T-cell (primary cell): ENCODE measurements at regions not wholly inside any gene's neighbourhood (a gene's known extent, or its start where the extent isn't known, plus 50 kb on each side); places are given as distances from the start of the nearest gene placed in this dataset.

Experiments used
- ATAC-seq, 4 experiments: fragments of 200-7000 bp in 3 of 4; fragments of 150-1000 bp in 1 of 4; cut with Tn5 transposase; replicated peaks in 1 of 4; 1 replicate in 3 of 4; 2 replicates in 1 of 4; pipeline ENCODE4 v1.10.0; 2021; ENCODE audit warnings: moderate library complexity in 3 of 4, mild to moderate bottlenecking in 2 of 4, moderate number of reproducible peaks in 1 of 4
- CTCF ChIA-PET, 2 donors: fragments of 300-600 bp; sonication (Branson Sonifier 250); formaldehyde crosslinking; loops; one replicate each; lab custom pipeline; 2022; ENCODE audit warnings: antibody characterized with exemption in 2 of 2; lab: Charles Lee
- POLR2A ChIA-PET, 2 donors: fragments of 300-600 bp; sonication (Branson Sonifier 250); formaldehyde crosslinking; loops; one replicate each; lab custom pipeline; 2022; ENCODE audit warnings: antibody characterized with exemption in 2 of 2; lab: Charles Lee
- DNase-seq, 35 experiments: peaks; one replicate each; pipeline versions ENCODE4 v3.0.0 to v3.0.0-alpha.2; 2013 to 2023
- H3K27ac ChIP-seq: one replicate; pipeline ENCODE4 v1.5.1; 2013; ENCODE audit warnings: low read length
- H3K27me3 ChIP-seq, 2 experiments: replicated peaks in 1 of 2; 1 replicate in 1 of 2; 2 replicates in 1 of 2; pipeline versions ENCODE4 v1.6.1 to v1.7.0; 2013; ENCODE audit warnings: low read length in 1 of 2, mixed read lengths in 1 of 2; ENCODE audit not compliant: control insufficient read depth in 2 of 2, insufficient read depth in 2 of 2; ENCODE audit errors: extremely low read depth in 1 of 2
- H3K36me3 ChIP-seq, 2 donors: 1 replicate in 1 of 2; 2 replicates in 1 of 2; pipeline versions ENCODE4 v1.6.1 to v1.7.0; 2013; ENCODE audit warnings: low read length in 1 of 2; ENCODE audit not compliant: control insufficient read depth in 2 of 2, insufficient read depth in 1 of 2; ENCODE audit errors: extremely low read depth in 1 of 2
- H3K4me1 ChIP-seq, 2 experiments: 1 replicate in 1 of 2; 2 replicates in 1 of 2; pipeline versions ENCODE4 v1.6.1 to v1.7.0; 2013; ENCODE audit warnings: low read length in 2 of 2, mixed read lengths in 1 of 2; ENCODE audit not compliant: insufficient read depth in 2 of 2, control insufficient read depth in 1 of 2; ENCODE audit errors: extremely low read depth in 1 of 2
- H3K4me3 ChIP-seq, 2 donors: 1 replicate in 1 of 2; 2 replicates in 1 of 2; pipeline versions ENCODE4 v1.5.1 to v1.7.0; 2013; ENCODE audit warnings: mild to moderate bottlenecking in 2 of 2, low read length in 1 of 2, moderate library complexity in 1 of 2; ENCODE audit not compliant: control insufficient read depth in 1 of 2; ENCODE audit errors: extremely low read depth in 1 of 2
- H3K9me3 ChIP-seq: 2 replicates; pipeline ENCODE4 v1.7.0; 2013
- H3K27ac Mint-ChIP-seq, 2 donors: one replicate each; pipeline ENCODE4 v1.8.0; 2020 to 2021; ENCODE audit warnings: mild to moderate bottlenecking in 2 of 2, mixed read lengths in 2 of 2
- H3K27me3 Mint-ChIP-seq, 2 donors: one replicate each; pipeline ENCODE4 v1.8.0; 2021 to 2022; ENCODE audit warnings: mixed read lengths in 2 of 2
- H3K36me3 Mint-ChIP-seq: one replicate; pipeline ENCODE4 v1.8.0; 2021; ENCODE audit warnings: mixed read lengths
- H3K4me1 Mint-ChIP-seq, 3 donors: one replicate each; pipeline ENCODE4 v1.8.0; 2020 to 2022; ENCODE audit warnings: mixed read lengths in 3 of 3, mild to moderate bottlenecking in 1 of 3
- H3K4me3 Mint-ChIP-seq, 3 donors: one replicate each; pipeline ENCODE4 v1.8.0; 2020 to 2022; ENCODE audit warnings: mild to moderate bottlenecking in 3 of 3, mixed read lengths in 3 of 3, moderate library complexity in 3 of 3
- H3K9me3 Mint-ChIP-seq, 3 donors: one replicate each; pipeline ENCODE4 v1.8.0; 2020 to 2022; ENCODE audit warnings: mixed read lengths in 3 of 3
- WGBS: methylation state at CpG from one replicate; pipeline ENCODE4 v1.1.5; 2013; ENCODE audit warnings: missing lambda C conversion rate; ENCODE audit not compliant: insufficient coverage; 5-methylcytosine and 5-hydroxymethylcytosine counted together

DNA sequence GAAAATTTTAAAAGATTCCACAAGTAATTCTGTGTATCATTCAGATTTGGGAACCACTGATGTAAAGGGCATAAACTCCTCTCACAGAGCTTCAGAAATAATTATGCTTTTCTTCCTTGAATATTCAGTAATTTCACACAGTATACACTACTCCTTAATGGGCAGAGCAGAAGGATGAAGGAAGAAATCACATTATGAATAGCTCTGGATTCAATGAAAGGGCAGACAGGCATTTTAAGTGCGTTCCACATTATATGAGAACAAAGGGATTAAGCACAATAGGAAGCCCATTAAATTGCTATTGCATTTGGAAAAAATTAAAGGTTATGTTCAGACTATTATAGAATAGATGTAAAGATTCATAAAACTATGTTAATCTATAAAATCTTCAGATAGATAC, 142.6 kb downstream of the PDHA2 start:
- Mint-ChIP-seq H3K36me3 (no peaks in the 10 kb centered on the region), H3K9me3 (peaks cover 0 to 3% (median 2%) of the 10 kb centered on the region in 3 donors), H3K4me1 (peaks cover 0 to 3% (median 0%) of the 10 kb centered on the region in 3 donors), H3K4me3 (no peak overlapping the region), H3K27ac (no peak overlapping the region), H3K27me3 (no peaks in the 10 kb centered on the region)
- no peaks in the 10 kb centered on the region for H3K27me3 ChIP-seq
- H3K4me3 ChIP-seq: no peak overlapping the region
- no peaks in the 10 kb centered on the region for H3K9me3 ChIP-seq
- ATAC-seq (no peak), DNase-seq (no peak)
- no peaks in the 10 kb centered on the region for H3K36me3 ChIP-seq
- H3K27ac ChIP-seq: no peak overlapping the region
- ChIA-PET CTCF (no interaction called here), POLR2A (no interaction called here)
- H3K4me1 ChIP-seq: peaks cover 0 to 19% of the 10 kb centered on the region in 2 experiments
- no CpG with 5 or more reads among the region's 1 CpG for WGBS

- H3K4me1 ChIP-seq: peaks cover 0 to 19% of the 10 kb centered on the region in 2 experiments
- no peak overlapping the region for H3K4me3 ChIP-seq
- no peaks in the 10 kb centered on the region for H3K36me3 ChIP-seq
- no peak for ATAC-seq
- CTCF ChIA-PET: no interaction called here
- H3K9me3 ChIP-seq: no peaks in the 10 kb centered on the region
- H3K27me3 ChIP-seq: no peaks in the 10 kb centered on the region
- Mint-ChIP-seq H3K27me3 (no peaks in the 10 kb centered on the region), H3K9me3 (peaks cover 0 to 3% (median 2%) of the 10 kb centered on the region in 3 donors), H3K4me1 (peaks cover 0 to 3% (median 0%) of the 10 kb centered on the region in 3 donors), H3K27ac (no peak overlapping the region), H3K4me3 (no peak overlapping the region), H3K36me3 (no peaks in the 10 kb centered on the region)
- WGBS: 78% methylated on average over 6 of the region's 6 CpGs
- POLR2A ChIA-PET: no interaction called here
- H3K27ac ChIP-seq: no peak overlapping the region
- DNase-seq: no peak
Measured at GRCh38 chr4:95984081-95984480, 144.2 kb downstream of the PDHA2 start.

- DNase-seq (no peak), ATAC-seq (peak in 1 of 4 experiments; percentile 40)
- H3K4me1 Mint-ChIP-seq: peaks cover 0 to 3% (median 0%) of the 10 kb centered on the region in 3 donors
- no peaks in the 10 kb centered on the region for H3K27me3 Mint-ChIP-seq
- H3K36me3 ChIP-seq: no peaks in the 10 kb centered on the region
- no peaks in the 10 kb centered on the region for H3K36me3 Mint-ChIP-seq
- H3K4me1 ChIP-seq: peaks cover 0 to 19% of the 10 kb centered on the region in 2 experiments
- no peak overlapping the region for H3K27ac Mint-ChIP-seq
- no peak overlapping the region for H3K4me3 Mint-ChIP-seq
- H3K9me3 Mint-ChIP-seq: peaks cover 0 to 3% (median 2%) of the 10 kb centered on the region in 3 donors
- ChIA-PET POLR2A (no interaction called here), CTCF (interaction anchor here in 1 of 2 donors (0.7 kb wide), 1 partner anchor 883 kb away, joined by 3 read pairs; no protein-coding TSS in a partner anchor)
- H3K27me3 ChIP-seq: no peaks in the 10 kb centered on the region
- H3K4me3 ChIP-seq: no peak overlapping the region
- H3K9me3 ChIP-seq: no peaks in the 10 kb centered on the region
- no CpG with 5 or more reads among the region's 4 CpGs for WGBS
- no peak overlapping the region for H3K27ac ChIP-seq
Measured at GRCh38 chr4:95985051-95985450, 145.2 kb downstream of the PDHA2 start.

DNA sequence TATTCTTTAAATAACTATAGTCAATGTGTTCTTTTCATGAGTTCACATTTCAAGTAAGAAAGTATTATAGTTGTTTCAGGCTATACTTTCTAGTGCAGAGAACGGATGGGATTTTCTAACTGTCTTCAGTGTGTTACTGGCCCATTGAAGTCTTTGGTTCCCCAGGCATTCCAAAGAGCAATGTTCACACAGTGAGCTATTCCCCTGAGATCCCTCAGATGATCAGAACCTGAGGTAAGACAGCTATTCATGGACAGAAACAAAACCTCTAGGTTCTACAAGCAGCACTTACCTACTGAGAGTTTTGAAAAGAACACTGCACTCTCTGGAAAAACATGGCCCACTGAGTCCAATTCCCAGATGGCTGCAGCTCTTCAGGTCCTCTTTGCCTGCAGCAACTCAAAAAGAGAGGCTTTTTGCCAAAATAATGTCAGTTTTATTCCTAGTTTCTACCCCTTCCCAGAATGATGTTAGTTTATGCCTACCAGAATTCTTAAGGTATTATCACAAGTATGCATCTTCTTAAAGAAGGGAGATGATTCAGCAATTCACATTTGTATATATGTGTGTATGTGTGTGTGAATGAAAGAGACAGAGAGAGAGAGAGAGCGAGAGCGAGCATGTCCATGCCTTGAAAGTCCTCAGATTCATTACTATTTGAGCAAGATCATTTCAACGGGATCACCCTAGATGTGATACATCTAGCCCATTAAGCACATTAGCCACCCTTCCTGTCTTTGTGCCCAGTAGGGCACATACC, 146.1 kb downstream of the PDHA2 start:
- ChIA-PET POLR2A (no interaction called here), CTCF (no interaction called here)
- WGBS: 89% methylated on average over 2 of the region's 4 CpGs
- Histone ChIP-seq H3K27me3 (no peaks in the 10 kb centered on the region), H3K4me3 (no peak overlapping the region), H3K36me3 (no peaks in the 10 kb centered on the region), H3K4me1 (peaks cover 0 to 19% of the 10 kb centered on the region in 2 experiments), H3K9me3 (no peaks in the 10 kb centered on the region), H3K27ac (no peak overlapping the region)
- ATAC-seq (no peak), DNase-seq (no peak)
- no peak overlapping the region for H3K27ac Mint-ChIP-seq
- H3K27me3 Mint-ChIP-seq: no peaks in the 10 kb centered on the region
- no peak overlapping the region for H3K4me3 Mint-ChIP-seq
- peaks cover 0 to 3% (median 0%) of the 10 kb centered on the region in 3 donors for H3K4me1 Mint-ChIP-seq
- H3K9me3 Mint-ChIP-seq: peaks cover 0 to 3% (median 2%) of the 10 kb centered on the region in 3 donors
- no peaks in the 10 kb centered on the region for H3K36me3 Mint-ChIP-seq

- Histone ChIP-seq H3K4me1 (peaks cover 0 to 19% of the 10 kb centered on the region in 2 experiments), H3K27me3 (no peaks in the 10 kb centered on the region), H3K9me3 (no peaks in the 10 kb centered on the region), H3K36me3 (no peaks in the 10 kb centered on the region), H3K4me3 (no peak overlapping the region), H3K27ac (no peak overlapping the region)
- peaks cover 0 to 2% (median 0%) of the 10 kb centered on the region in 3 donors for H3K9me3 Mint-ChIP-seq
- ChIA-PET CTCF (no interaction called here), POLR2A (no interaction called here)
- H3K4me1 Mint-ChIP-seq: peaks cover 0 to 3% (median 0%) of the 10 kb centered on the region in 3 donors
- no peak for DNase-seq
- no peaks in the 10 kb centered on the region for H3K36me3 Mint-ChIP-seq
- ATAC-seq: no peak
- H3K4me3 Mint-ChIP-seq: no peak overlapping the region
- H3K27ac Mint-ChIP-seq: no peak overlapping the region
- no peaks in the 10 kb centered on the region for H3K27me3 Mint-ChIP-seq
Measured at GRCh38 chr4:95987851-95988250, 148.0 kb downstream of the PDHA2 start.

DNA sequence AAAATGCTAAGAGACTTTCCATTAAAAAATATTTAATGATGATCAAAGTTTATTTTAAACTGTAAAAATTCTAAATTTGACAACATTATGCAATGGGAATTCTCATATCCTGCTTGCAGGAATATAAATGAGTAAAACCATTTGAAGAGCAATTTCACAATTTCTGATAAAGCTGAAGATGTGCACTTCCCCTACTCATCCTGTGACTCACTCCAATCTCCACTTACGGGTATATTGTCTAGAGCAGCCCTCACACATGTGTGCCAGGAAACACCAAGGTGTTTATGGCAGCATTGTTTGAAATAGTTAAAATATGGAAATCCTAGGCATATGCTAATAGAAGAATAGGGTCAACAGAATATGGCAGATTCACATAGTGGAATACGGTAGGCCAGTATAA, 158.4 kb downstream of the PDHA2 start:
- Mint-ChIP-seq H3K4me3 (no peak overlapping the region), H3K9me3 (peaks cover 9 to 14% (median 13%) of the 10 kb centered on the region in 3 donors), H3K27ac (no peak overlapping the region), H3K4me1 (no peaks in the 10 kb centered on the region), H3K36me3 (no peaks in the 10 kb centered on the region), H3K27me3 (no peaks in the 10 kb centered on the region)
- ChIA-PET POLR2A (no interaction called here), CTCF (no interaction called here)
- Histone ChIP-seq H3K27me3 (no peaks in the 10 kb centered on the region), H3K27ac (no peak overlapping the region), H3K4me3 (no peak overlapping the region), H3K9me3 (no peaks in the 10 kb centered on the region), H3K36me3 (no peaks in the 10 kb centered on the region), H3K4me1 (no peaks in the 10 kb centered on the region)
- ATAC-seq (no peak), DNase-seq (no peak)
- no CpG with 5 or more reads among the region's 2 CpGs for WGBS
